ENCODE measurements at regions not wholly inside any gene's neighbourhood (a gene's known extent, or its start where the extent isn't known, plus 50 kb on each side); places are given as distances from the start of the nearest gene placed in this dataset.

GRCh38 chr15:39135989-39136388 lies 444.9 kb upstream of the THBS1 start:
- Histone ChIP-seq H3K9ac (replicated peaks; ENCODE audit: extremely low read depth, insufficient read depth, low read length) (no peak overlapping the region), H4K20me1 (replicated peaks; ENCODE audit: control insufficient read depth, extremely low read depth, insufficient read depth, low read length) (no peaks in the 10 kb centered on the region), H3K4me1 (ENCODE audit: control insufficient read depth, extremely low read depth, insufficient read depth, low read length) (peaks cover 48% of the 10 kb centered on the region), H3K4me2 (ENCODE audit: insufficient read depth, low read length) (no peak overlapping the region), H3K9me3 (replicated peaks; ENCODE audit: control insufficient read depth, insufficient read depth, low read length) (no peaks in the 10 kb centered on the region), H3K9me1 (replicated peaks; ENCODE audit: control insufficient read depth, extremely low read depth, insufficient read depth, low read length) (no peaks in the 10 kb centered on the region), H3K4me3 (replicated peaks in 1 of 3; ENCODE audit: insufficient read depth in 1 of 3, low read depth in 1 of 3, low read length in 3 of 3) (no peak overlapping the region), H3K36me3 (ENCODE audit: control insufficient read depth in 2 of 2, extremely low read depth in 1 of 2, insufficient read depth in 2 of 2, low read length in 2 of 2) (no peaks in the 10 kb centered on the region), H3K27me3 (ENCODE audit: control insufficient read depth in 2 of 2, insufficient read depth in 2 of 2, low read length in 2 of 2) (no peaks in the 10 kb centered on the region), H3K27ac (ENCODE audit: insufficient read depth, low read depth, low read length) (no peak overlapping the region), H3K79me2 (ENCODE audit: control insufficient read depth, insufficient read depth, low read length) (no peaks in the 10 kb centered on the region), H2AFZ (ENCODE audit: low read depth, low read length) (no peak overlapping the region)
- POLR2A ChIA-PET: no interaction called here
- CTCF ChIA-PET: interaction anchor here (1.2 kb wide), 1 partner anchor 11 kb away, joined by 3 read pairs; no protein-coding TSS in a partner anchor
- TF ChIP-seq CTCF (IDR thresholded peaks at IDR 0.05; ENCODE audit: extremely low read depth in 1 of 2, insufficient read depth in 1 of 2, low read depth in 1 of 2, low read length in 2 of 2) (no peak), GATA2 (IDR thresholded peaks at IDR 0.05; ENCODE audit: insufficient read depth, insufficient read length, low read depth, low read length) (no peak), MYC (IDR thresholded peaks at IDR 0.05; ENCODE audit: low read depth, low read length) (no peak), MAX (IDR thresholded peaks at IDR 0.05; ENCODE audit: insufficient read depth, insufficient read length) (no peak), FOS (IDR thresholded peaks at IDR 0.05; ENCODE audit: borderline replicate concordance, insufficient read depth, low read length) (no peak), POLR2AphosphoS5 (IDR thresholded peaks at IDR 0.05; ENCODE audit: insufficient read depth, low read depth, low read length) (no peak), EZH2 (IDR thresholded peaks at IDR 0.05; ENCODE audit: borderline replicate concordance, low read depth, low read length, severe bottlenecking) (no peak), JUN (IDR thresholded peaks at IDR 0.05; ENCODE audit: borderline replicate concordance, insufficient read depth, insufficient read length, low read depth) (no peak), POLR2A (IDR thresholded peaks at IDR 0.05; ENCODE audit: low read depth, low read length) (no peak)
- dilution Hi-C loops (cut with MboI; ENCODE audit: extremely low pct_ligation_motif_present, low sequenced_read_pairs): loop anchor here (10.0 to 25.0 kb wide), 2 partner anchors 241 to 299 kb away; no protein-coding TSS in a partner anchor
- FAIRE-seq: no peak
- no peak for DNase-seq (ENCODE audit: low read depth, low spot score)
- BruUV-seq (replicated peaks): no TSS peak
- intact Hi-C loops (cut with micrococcal nuclease): no loop called here

Data from endothelial cell of umbilical vein (primary cell).